ENCODE measurements at regions not wholly inside any gene's neighbourhood (a gene's known extent, or its start where the extent isn't known, plus 50 kb on each side); places are given as distances from the start of the nearest gene placed in this dataset.

DNA sequence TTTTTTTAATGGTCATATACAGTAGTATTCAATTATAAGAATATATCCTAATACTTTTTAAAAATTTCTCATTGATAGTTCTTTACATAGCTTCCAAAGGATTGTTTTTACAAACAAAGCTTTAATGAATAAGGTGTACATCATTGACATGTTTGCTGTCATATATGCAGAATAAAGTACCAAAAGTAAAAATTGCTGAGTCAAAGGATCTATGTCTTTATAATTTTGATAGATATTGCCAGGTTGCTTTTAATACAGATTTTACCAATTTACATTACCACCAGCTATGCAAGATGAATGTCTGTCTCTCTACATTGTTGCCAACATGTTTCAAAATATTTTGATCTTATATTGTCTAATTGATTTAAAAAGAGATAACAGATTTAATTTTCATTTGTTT lies 173.9 kb upstream of the FAM78B start:
- TF ChIP-seq, protein P1, sequence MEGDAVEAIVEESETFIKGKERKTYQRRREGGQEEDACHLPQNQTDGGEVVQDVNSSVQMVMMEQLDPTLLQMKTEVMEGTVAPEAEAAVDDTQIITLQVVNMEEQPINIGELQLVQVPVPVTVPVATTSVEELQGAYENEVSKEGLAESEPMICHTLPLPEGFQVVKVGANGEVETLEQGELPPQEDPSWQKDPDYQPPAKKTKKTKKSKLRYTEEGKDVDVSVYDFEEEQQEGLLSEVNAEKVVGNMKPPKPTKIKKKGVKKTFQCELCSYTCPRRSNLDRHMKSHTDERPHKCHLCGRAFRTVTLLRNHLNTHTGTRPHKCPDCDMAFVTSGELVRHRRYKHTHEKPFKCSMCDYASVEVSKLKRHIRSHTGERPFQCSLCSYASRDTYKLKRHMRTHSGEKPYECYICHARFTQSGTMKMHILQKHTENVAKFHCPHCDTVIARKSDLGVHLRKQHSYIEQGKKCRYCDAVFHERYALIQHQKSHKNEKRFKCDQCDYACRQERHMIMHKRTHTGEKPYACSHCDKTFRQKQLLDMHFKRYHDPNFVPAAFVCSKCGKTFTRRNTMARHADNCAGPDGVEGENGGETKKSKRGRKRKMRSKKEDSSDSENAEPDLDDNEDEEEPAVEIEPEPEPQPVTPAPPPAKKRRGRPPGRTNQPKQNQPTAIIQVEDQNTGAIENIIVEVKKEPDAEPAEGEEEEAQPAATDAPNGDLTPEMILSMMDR (IDR thresholded peaks at IDR 0.05), result no peak

DNA sequence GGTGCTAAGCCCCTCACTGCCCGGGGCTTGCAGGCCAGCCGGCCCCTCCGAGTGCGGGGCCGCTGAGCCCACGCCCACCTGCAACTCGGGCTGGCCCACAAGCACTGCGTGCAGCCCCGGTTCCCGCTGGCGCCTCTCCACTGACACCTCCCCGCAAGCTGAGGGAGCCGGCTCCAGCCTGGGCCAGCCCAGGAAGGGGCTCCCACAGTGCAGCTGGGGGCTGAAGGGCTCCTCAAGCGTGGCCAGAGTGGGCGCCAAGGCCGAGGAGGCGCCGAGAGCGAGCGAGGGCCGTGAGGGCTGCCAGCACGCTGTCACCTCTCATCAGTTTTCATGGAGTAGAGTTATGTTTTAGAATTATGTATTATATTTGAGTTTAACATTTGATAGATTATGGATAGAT lies 176.5 kb upstream of the FAM78B start:
- TF ChIP-seq, protein P1 (IDR thresholded peaks at IDR 0.05), result no peak

DNA sequence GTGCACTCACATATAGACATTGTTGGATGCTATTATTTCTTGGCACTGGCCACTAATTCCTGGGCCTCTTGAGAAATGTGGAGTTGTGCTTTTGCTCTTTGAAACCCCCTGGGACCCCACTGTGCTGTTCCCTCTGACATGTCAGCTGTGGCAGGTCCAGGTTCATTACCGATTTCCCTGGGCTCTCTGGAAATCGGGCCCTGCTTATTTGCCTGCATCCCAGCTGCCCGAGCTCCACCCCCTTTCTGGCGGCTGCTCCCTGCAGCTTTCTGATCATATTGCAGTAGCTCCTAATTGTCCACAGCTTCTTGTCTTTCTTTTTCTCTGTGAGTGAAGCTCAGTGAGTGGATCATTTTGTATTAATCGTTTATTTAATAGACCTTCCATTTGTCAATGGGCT lies 183.7 kb upstream of the FAM78B start:
- TF ChIP-seq, protein P1 (IDR thresholded peaks at IDR 0.05), result no peak

DNA sequence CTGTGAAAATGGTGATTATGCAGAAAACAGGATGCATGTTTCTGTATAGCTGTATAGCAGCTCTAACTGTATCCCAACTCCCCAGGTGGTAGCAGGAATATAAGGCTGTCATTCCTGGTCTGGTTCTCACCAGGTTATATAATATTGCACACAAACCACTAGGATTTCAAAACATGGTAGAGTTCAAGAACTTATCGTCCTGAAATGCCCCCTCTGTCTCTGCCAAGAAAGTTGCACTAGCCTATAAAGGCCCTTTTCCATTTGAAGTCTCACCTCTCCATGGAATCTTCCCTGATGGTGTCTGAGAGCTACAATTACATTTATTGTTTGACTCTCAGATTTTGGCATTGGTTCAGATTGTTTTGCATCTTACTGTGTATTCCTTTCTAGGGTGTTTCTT lies 184.9 kb upstream of the FAM78B start:
- TF ChIP-seq, protein P1 (IDR thresholded peaks at IDR 0.05), result no peak

DNA sequence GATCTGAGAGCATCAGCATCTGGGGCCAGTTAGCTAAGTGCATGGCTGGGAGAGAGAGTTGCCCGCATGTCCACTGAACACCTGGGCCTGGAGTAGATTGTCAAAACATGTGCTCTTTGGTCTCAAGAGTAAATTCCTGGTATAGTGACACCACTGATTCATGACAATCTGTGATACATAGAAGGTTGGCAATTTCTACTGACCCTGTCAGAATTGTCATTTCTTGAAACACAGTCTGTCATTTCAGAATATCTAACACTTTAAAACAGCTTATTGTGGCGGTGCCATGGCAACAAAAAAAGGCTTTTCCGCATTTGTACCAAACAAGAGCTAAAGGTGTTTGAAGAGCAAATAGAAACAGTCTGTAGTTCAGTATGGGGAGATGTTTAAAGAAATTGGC lies 186.4 kb upstream of the FAM78B start:
- TF ChIP-seq, protein P1 (IDR thresholded peaks at IDR 0.05), result no peak

DNA sequence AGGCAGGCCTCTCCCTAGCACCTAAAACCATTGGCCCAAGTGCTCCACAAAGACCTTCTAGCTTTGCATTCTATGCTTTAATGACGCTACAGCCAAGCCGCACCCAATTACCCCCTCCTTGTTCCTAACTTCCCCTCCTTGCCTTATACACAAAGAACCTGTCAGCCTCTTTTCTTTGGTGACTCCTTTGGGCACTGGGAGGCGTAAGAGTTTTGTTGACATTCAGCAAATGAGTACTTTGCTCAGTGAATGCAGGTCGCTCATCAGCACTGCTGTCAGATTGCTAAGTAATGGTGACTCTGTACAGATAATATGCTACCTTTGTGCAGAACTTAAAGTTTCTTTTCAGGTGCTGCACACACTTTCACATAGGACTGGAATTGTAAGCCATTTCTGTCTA lies 187.6 kb upstream of the FAM78B start:
- TF ChIP-seq, protein P1 (IDR thresholded peaks at IDR 0.05), result no peak

DNA sequence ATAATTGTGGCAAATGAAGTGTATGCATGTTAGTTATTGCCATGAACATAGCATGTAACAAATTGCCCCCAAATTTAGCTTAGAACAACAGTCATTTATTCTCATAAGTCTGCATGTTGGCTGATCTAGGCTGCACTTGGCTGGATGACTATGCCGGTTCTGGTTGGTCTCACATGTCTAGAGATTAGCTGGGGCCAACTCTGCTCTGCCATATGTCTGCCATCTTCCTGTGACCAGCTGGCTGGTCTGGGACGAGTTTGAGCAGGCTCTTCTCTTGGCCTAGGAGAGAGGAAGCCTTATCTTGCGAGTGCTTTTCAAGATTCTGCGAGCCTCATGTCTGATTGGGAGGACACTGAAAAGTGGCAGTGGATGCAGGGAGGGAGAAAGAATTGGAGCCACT lies 198.3 kb upstream of the FAM78B start:
- TF ChIP-seq, protein P1 (IDR thresholded peaks at IDR 0.05), result no peak

DNA sequence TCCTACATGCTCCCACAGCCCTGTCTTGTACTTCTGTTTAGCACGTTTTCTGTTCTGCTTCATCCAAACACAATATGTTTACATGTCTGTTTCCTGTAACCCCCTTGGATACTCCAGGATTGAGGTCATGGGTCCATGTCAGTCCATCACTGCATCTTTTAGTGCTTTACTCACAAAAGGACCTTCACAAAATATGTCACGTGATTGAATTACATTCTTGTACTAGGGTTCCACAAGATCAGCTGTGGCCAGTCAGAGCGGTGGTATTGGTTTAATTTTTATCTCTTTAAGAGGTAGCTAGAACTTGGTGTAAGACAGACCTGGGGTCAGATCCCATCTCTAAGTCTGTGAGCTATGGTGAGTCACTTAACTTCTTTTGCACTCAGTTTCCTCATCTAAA lies 201.2 kb upstream of the FAM78B start:
- TF ChIP-seq, protein P1 (IDR thresholded peaks at IDR 0.05), result no peak

Measured in LNCAP (cell line).